ENCODE measurements at regions not wholly inside any gene's neighbourhood (a gene's known extent, or its start where the extent isn't known, plus 50 kb on each side); places are given as distances from the start of the nearest gene placed in this dataset.

DNA sequence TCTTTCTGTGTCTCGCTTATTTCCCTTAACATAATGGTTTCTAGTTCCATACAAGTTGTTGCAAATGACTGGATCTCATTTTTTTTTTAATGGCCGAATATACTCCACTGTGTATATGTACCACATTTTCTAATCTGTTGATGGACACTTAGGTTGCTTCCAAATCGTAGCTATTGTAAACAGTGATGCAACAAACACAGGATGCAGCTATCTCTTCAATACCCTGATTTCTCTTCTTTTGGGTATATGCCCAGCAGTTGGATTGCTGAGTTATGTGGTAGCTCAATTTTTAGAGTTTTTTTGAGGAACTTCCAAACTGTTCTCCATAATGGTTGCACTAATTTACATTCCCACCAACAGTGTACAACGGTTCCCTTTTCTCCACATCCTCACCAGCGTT, 100.4 kb upstream of the CHORDC1 start:
- TF ChIP-seq, protein P1, sequence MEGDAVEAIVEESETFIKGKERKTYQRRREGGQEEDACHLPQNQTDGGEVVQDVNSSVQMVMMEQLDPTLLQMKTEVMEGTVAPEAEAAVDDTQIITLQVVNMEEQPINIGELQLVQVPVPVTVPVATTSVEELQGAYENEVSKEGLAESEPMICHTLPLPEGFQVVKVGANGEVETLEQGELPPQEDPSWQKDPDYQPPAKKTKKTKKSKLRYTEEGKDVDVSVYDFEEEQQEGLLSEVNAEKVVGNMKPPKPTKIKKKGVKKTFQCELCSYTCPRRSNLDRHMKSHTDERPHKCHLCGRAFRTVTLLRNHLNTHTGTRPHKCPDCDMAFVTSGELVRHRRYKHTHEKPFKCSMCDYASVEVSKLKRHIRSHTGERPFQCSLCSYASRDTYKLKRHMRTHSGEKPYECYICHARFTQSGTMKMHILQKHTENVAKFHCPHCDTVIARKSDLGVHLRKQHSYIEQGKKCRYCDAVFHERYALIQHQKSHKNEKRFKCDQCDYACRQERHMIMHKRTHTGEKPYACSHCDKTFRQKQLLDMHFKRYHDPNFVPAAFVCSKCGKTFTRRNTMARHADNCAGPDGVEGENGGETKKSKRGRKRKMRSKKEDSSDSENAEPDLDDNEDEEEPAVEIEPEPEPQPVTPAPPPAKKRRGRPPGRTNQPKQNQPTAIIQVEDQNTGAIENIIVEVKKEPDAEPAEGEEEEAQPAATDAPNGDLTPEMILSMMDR (IDR thresholded peaks at IDR 0.05; ENCODE audit: extremely low read depth in 1 of 2, insufficient read depth in 1 of 2, low read depth in 1 of 2, low read length in 2 of 2): no peak
- TF ChIP-seq EZH2 (IDR thresholded peaks at IDR 0.05; ENCODE audit: borderline replicate concordance, low read depth, low read length, severe bottlenecking) (no peak), FOS (IDR thresholded peaks at IDR 0.05; ENCODE audit: borderline replicate concordance, insufficient read depth, low read length) (no peak), POLR2AphosphoS5 (IDR thresholded peaks at IDR 0.05; ENCODE audit: insufficient read depth, low read depth, low read length) (no peak), POLR2A (IDR thresholded peaks at IDR 0.05; ENCODE audit: low read depth, low read length) (no peak), JUN (IDR thresholded peaks at IDR 0.05; ENCODE audit: borderline replicate concordance, insufficient read depth, insufficient read length, low read depth) (no peak), MYC (IDR thresholded peaks at IDR 0.05; ENCODE audit: low read depth, low read length) (no peak), GATA2 (IDR thresholded peaks at IDR 0.05; ENCODE audit: insufficient read depth, insufficient read length, low read depth, low read length) (no peak)
- TF ChIP-seq, protein P2, sequence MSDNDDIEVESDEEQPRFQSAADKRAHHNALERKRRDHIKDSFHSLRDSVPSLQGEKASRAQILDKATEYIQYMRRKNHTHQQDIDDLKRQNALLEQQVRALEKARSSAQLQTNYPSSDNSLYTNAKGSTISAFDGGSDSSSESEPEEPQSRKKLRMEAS (IDR thresholded peaks at IDR 0.05; ENCODE audit: insufficient read depth, insufficient read length): no peak

Measured in endothelial cell of umbilical vein (primary cell).